ENCODE measurements at regions not wholly inside any gene's neighbourhood (a gene's known extent, or its start where the extent isn't known, plus 50 kb on each side); places are given as distances from the start of the nearest gene placed in this dataset.

DNA sequence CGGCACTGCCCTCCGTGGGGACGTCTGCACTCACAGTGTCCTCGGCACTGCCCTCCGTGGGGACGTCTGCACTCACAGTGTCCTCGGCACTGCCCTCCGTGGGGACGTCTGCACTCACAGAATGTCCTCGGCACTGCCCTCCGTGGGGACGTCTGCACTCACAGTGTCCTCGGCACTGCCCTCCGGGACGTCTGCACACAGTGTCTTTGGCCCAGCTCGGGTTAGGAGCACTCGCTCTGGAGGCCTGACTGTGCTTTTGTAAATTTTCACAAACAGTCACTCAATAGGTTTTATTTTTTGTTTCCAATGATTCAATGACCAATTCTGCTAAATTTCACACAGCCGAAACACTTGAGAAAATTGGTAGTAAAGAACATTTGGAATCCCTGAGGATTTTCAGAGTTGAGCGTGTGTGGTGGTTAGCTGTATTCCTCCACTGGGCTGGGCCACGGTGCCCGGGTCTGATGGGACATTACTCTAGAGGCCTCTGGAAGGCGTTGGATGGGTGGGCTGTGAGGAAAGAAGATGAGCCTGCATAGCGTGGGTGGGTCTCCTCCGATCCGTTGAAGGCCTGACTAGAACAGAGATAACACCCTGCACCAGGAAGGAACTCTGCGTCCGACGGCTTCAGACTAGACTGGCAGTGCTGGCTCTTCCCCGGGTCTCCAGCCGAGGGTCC, 134.8 kb downstream of the RTP5 start:
- TF ChIP-seq ZNF274 (IDR thresholded peaks at IDR 0.05; ENCODE audit: borderline replicate concordance, extremely low read depth, low read length) (no peak), BACH1 (IDR thresholded peaks at IDR 0.05; ENCODE audit: low read length) (no peak), POLR2AphosphoS5 (IDR thresholded peaks at IDR 0.05; ENCODE audit: low read depth, low read length) (no peak), POLR2A (IDR thresholded peaks at IDR 0.05; ENCODE audit: control extremely low read depth in 1 of 2, low read depth in 2 of 2, low read length in 2 of 2) (no peak), CREB1 (IDR thresholded peaks at IDR 0.05) (no peak), RAD21 (IDR thresholded peaks at IDR 0.05 in 1 of 2, conservative IDR thresholded peaks at IDR 0.05 in 1 of 2; ENCODE audit: low read depth in 2 of 2, low read length in 2 of 2) (no peak)
- TF ChIP-seq, protein P1, sequence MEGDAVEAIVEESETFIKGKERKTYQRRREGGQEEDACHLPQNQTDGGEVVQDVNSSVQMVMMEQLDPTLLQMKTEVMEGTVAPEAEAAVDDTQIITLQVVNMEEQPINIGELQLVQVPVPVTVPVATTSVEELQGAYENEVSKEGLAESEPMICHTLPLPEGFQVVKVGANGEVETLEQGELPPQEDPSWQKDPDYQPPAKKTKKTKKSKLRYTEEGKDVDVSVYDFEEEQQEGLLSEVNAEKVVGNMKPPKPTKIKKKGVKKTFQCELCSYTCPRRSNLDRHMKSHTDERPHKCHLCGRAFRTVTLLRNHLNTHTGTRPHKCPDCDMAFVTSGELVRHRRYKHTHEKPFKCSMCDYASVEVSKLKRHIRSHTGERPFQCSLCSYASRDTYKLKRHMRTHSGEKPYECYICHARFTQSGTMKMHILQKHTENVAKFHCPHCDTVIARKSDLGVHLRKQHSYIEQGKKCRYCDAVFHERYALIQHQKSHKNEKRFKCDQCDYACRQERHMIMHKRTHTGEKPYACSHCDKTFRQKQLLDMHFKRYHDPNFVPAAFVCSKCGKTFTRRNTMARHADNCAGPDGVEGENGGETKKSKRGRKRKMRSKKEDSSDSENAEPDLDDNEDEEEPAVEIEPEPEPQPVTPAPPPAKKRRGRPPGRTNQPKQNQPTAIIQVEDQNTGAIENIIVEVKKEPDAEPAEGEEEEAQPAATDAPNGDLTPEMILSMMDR (IDR thresholded peaks at IDR 0.05; ENCODE audit: control extremely low read depth in 1 of 3, insufficient read depth in 1 of 3, low read depth in 1 of 3, low read length in 3 of 3) = no peak

Data from H1 (cell line).